A549 (cell line): ENCODE measurements at regions not wholly inside any gene's neighbourhood (a gene's known extent, or its start where the extent isn't known, plus 50 kb on each side); places are given as distances from the start of the nearest gene placed in this dataset.

Experiments used
- ATAC-seq, 2 experiments: fragments of 200-7000 bp in 1 of 2; fragments of >200 bp in 1 of 2; cut with Nextera tagmentation in 1 of 2; cut with Tn5 transposase in 1 of 2; 3 replicates each; pipeline versions ENCODE4 v1.8.0 to v1.9.1; 2018 to 2020; ENCODE audit warnings: mild to moderate bottlenecking in 1 of 2, moderate library complexity in 1 of 2
- CTCF ChIA-PET: fragments of 300-600 bp; sonication (Branson Sonifier 250); formaldehyde crosslinking; extraction: SDS; loops from one replicate; lab custom pipeline; 2021; ENCODE audit warnings: antibody characterized with exemption, inconsistent platforms; lab: Yijun Ruan, JAX
- POLR2A ChIA-PET: fragments of 350-600 bp; formaldehyde crosslinking; extraction: SDS; loops from one replicate; lab custom pipeline; 2021; ENCODE audit warnings: antibody characterized with exemption, inconsistent platforms; lab: Yijun Ruan, JAX
- DNase-seq, 2 experiments: peaks; one replicate each; pipeline versions ENCODE4 v3.0.0 to v3.0.0-alpha.2; 2011 to 2016; ENCODE audit warnings: low read depth in 1 of 2, low spot score in 1 of 2
- FAIRE-seq: peaks from 2 replicates; lab custom pipeline; 2011; peaks lifted over from hg19 to GRCh38; lab: Jason Lieb, UNC
- H3K27ac ChIP-seq, 2 experiments: fragments of >200 bp; sonication (Bioruptor Twin); formaldehyde crosslinking; 3 replicates each; pipeline ENCODE4 v1.5.1; 2016 to 2017
- H3K4me1 ChIP-seq: fragments of >200 bp; sonication (Bioruptor Twin); formaldehyde crosslinking; 3 replicates; pipeline ENCODE4 v1.6.1; 2016
- H3K4me2 ChIP-seq: fragments of >200 bp; sonication (Bioruptor Twin); formaldehyde crosslinking; 3 replicates; pipeline ENCODE4 v1.6.1; 2016
- H3K4me3 ChIP-seq: fragments of >200 bp; sonication (Bioruptor Twin); formaldehyde crosslinking; 3 replicates; pipeline ENCODE4 v1.5.1; 2016
- H3K9me3 ChIP-seq: fragments of >200 bp; sonication (Bioruptor Twin); formaldehyde crosslinking; 3 replicates; pipeline ENCODE4 v1.6.1; 2016
- BCL3 ChIP-seq: fragments of >200 bp; sonication (Bioruptor Twin); formaldehyde crosslinking; IDR thresholded peaks from 3 replicates; pipeline ENCODE4 v1.6.1; 2016
- CBX8 ChIP-seq: fragments of 200-600 bp; sonication (generic); IDR thresholded peaks from 2 replicates; pipeline ENCODE4 v1.6.1; 2016
- CEBPB ChIP-seq, 2 experiments: fragments of >200 bp in 1 of 2; sonication (Bioruptor Twin) in 1 of 2; formaldehyde crosslinking in 1 of 2; IDR thresholded peaks; 2 replicates each; pipeline ENCODE4 v1.6.1; 2012 to 2016
- CHD4 ChIP-seq: fragments of 200-600 bp; sonication (generic); IDR thresholded peaks from 2 replicates; pipeline ENCODE4 v1.6.1; 2016; ENCODE audit warnings: antibody characterized with exemption, mild to moderate bottlenecking, borderline replicate concordance
- EHF ChIP-seq: fragments of 250-450 bp; sonication (Bioruptor Pico); IDR thresholded peaks from 2 replicates; pipeline ENCODE4 v1.5.0; 2020; ENCODE audit warnings: mild to moderate bottlenecking
- FOSL2 ChIP-seq, 2 experiments: fragments of 450-650 bp in 1 of 2; fragments of >200 bp in 1 of 2; sonication (Bioruptor Twin) in 1 of 2; formaldehyde crosslinking; IDR thresholded peaks; 2 replicates each; pipeline versions ENCODE4 v1.5.0 to v1.6.1; 2016 to 2020; ENCODE audit warnings: mild to moderate bottlenecking in 1 of 2, moderate library complexity in 1 of 2
- FOXS1 ChIP-seq: fragments of 250-450 bp; sonication (Bioruptor Pico); IDR thresholded peaks from 2 replicates; pipeline ENCODE4 v1.5.0; 2020; ENCODE audit warnings: mild to moderate bottlenecking, moderate library complexity
- HDAC2 ChIP-seq: fragments of 200-600 bp; sonication (generic); IDR thresholded peaks from 2 replicates; pipeline ENCODE4 v1.6.1; 2016
- HOXB5 ChIP-seq: fragments of 250-450 bp; sonication (Bioruptor Pico); IDR thresholded peaks from 2 replicates; pipeline ENCODE4 v1.5.0; 2020; ENCODE audit warnings: mild to moderate bottlenecking, moderate library complexity
- JUN ChIP-seq, 2 experiments: fragments of >200 bp; sonication (Bioruptor Twin); formaldehyde crosslinking; IDR thresholded peaks; 2 replicates in 1 of 2; 3 replicates in 1 of 2; pipeline ENCODE4 v1.6.1; 2016 to 2017
- KDM1A ChIP-seq: fragments of 200-600 bp; sonication (generic); IDR thresholded peaks from 2 replicates; pipeline ENCODE4 v1.6.1; 2016; ENCODE audit warnings: low read depth, mild to moderate bottlenecking
- MAZ ChIP-seq: fragments of 150-350 bp; IDR thresholded peaks from 2 replicates; pipeline ENCODE4 v1.6.1; 2014; ENCODE audit warnings: antibody characterized with exemption, low read depth, low read length, borderline replicate concordance
- MYC ChIP-seq: IDR thresholded peaks from 2 replicates; pipeline ENCODE4 v1.6.1; 2012; ENCODE audit warnings: mild to moderate bottlenecking, inconsistent platforms, low read length, improper control_type of control experiment, borderline replicate concordance
- NR3C1 ChIP-seq: fragments of >200 bp; sonication (Bioruptor Twin); formaldehyde crosslinking; IDR thresholded peaks from 3 replicates; pipeline ENCODE4 v1.6.1; 2017
- PBX3 ChIP-seq: IDR thresholded peaks from 2 replicates; pipeline ENCODE4 v1.6.1; 2012
- PHF8 ChIP-seq: fragments of 200-600 bp; sonication (generic); IDR thresholded peaks from 2 replicates; pipeline ENCODE4 v1.6.1; 2016; ENCODE audit warnings: low read depth, mild to moderate bottlenecking, antibody characterized with exemption, moderate library complexity, borderline replicate concordance
- POLR2A ChIP-seq: IDR thresholded peaks from 2 replicates; pipeline ENCODE4 v1.6.1; 2012; ENCODE audit warnings: mild to moderate bottlenecking, low read length
- POLR2AphosphoS2 ChIP-seq: conservative IDR thresholded peaks from 2 replicates; pipeline ENCODE4 v1.6.1; 2012; ENCODE audit warnings: low read length, improper control_type of control experiment, inconsistent platforms
- REST ChIP-seq: fragments of 200-600 bp; sonication (generic); IDR thresholded peaks from 2 replicates; pipeline ENCODE4 v1.6.1; 2016; ENCODE audit warnings: antibody characterized with exemption, mild to moderate bottlenecking, moderate library complexity
- RNF2 ChIP-seq: fragments of 200-600 bp; sonication (generic); IDR thresholded peaks from 2 replicates; pipeline ENCODE4 v1.6.1; 2016; ENCODE audit warnings: low read depth, mild to moderate bottlenecking, antibody characterized with exemption, moderate library complexity, borderline replicate concordance
- SMC3 ChIP-seq: fragments of >200 bp; sonication (Bioruptor Twin); formaldehyde crosslinking; IDR thresholded peaks from 3 replicates; pipeline ENCODE4 v1.6.1; 2018; ENCODE audit warnings: inconsistent platforms
- TFCP2L1 ChIP-seq: fragments of 250-450 bp; sonication (Bioruptor Pico); IDR thresholded peaks from 2 replicates; pipeline ENCODE4 v1.5.0; 2021; ENCODE audit warnings: mild to moderate bottlenecking
- ZC3H11A ChIP-seq: fragments of 450-650 bp; IDR thresholded peaks from 2 replicates; pipeline ENCODE4 v1.6.1; 2014; ENCODE audit warnings: antibody characterized with exemption, mild to moderate bottlenecking
- ZNF302 ChIP-seq: fragments of 250-450 bp; sonication (Bioruptor Pico); IDR thresholded peaks from 2 replicates; pipeline ENCODE4 v1.9.0; 2021; ENCODE audit warnings: inconsistent platforms, mild to moderate bottlenecking, moderate library complexity
- ZSCAN20 ChIP-seq: fragments of 250-450 bp; sonication (Bioruptor Pico); IDR thresholded peaks from 2 replicates; pipeline ENCODE4 v1.8.0; 2022; ENCODE audit warnings: mild to moderate bottlenecking, moderate library complexity
- WGBS: methylation state at CpG from one replicate; pipeline ENCODE4 v1.1.6; 2017; ENCODE audit errors: missing lambda C conversion rate; 5-methylcytosine and 5-hydroxymethylcytosine counted together

GRCh38 chr6:45718131-45718530 lies 297.5 kb downstream of the CLIC5 start:
- WGBS: 60% methylated on average over 3 of the region's 3 CpGs
- Histone ChIP-seq H3K4me3 (no peak overlapping the region), H3K9me3 (no peaks in the 10 kb centered on the region), H3K27ac (no peak overlapping the region), H3K4me2 (no peak overlapping the region), H3K4me1 (0 out of 3 replicates have a peak, but pooled peaks cover 5% of the 10 kb centered on the region)
- POLR2A ChIA-PET: no interaction called here
- TF ChIP-seq ZC3H11A (no peak), FOSL2 (IDR thresholded peaks at IDR 0.05) (no peak), FOSL2 (CRISPR knock-in tag; IDR thresholded peaks at IDR 0.05) (no peak), NR3C1 (no peak), CBX8 (no peak), ZSCAN20 (CRISPR knock-in tag) (no peak), POLR2AphosphoS2 (no peak), HDAC2 (no peak), JUN (IDR thresholded peaks at IDR 0.05) (no peak), PHF8 (no peak), SMC3 (no peak), KDM1A (no peak), POLR2A (no peak), RNF2 (no peak), REST (no peak), MYC (no peak), EHF (CRISPR knock-in tag) (no peak), TFCP2L1 (CRISPR knock-in tag) (no peak), ZNF302 (no peak)
- TF ChIP-seq, all 56 proteins: peak for 0
- DNase-seq: no peak
- FAIRE-seq: no peak
- CTCF ChIA-PET: no interaction called here
- no peak for ATAC-seq

- DNase-seq (no peak), ATAC-seq (no peak), FAIRE-seq (no peak)
- ChIA-PET CTCF (interaction anchor here (1.1 kb wide), 1 partner anchor 205 kb away, joined by 3 read pairs; no protein-coding TSS in a partner anchor), POLR2A (no interaction called here)
- no peak overlapping the region for H3K27ac ChIP-seq
- no peaks in the 10 kb centered on the region for H3K9me3 ChIP-seq
- no peak overlapping the region for H3K4me3 ChIP-seq
- H3K4me1 ChIP-seq: 0 out of 3 replicates have a peak, but pooled peaks cover 5% of the 10 kb centered on the region
- no peak overlapping the region for H3K4me2 ChIP-seq
- TF ChIP-seq NR3C1 (no peak), MYC (no peak), EHF (CRISPR knock-in tag) (no peak), MAZ (no peak), CBX8 (no peak)
- 60% methylated on average over 6 of the region's 6 CpGs for whole genome bisulfite sequencing
Measured at GRCh38 chr6:45717715-45718114, 297.9 kb downstream of the CLIC5 start.

- Histone ChIP-seq H3K4me2 (no peak overlapping the region), H3K4me1 (0 out of 3 replicates have a peak, but pooled peaks cover 5% of the 10 kb centered on the region), H3K27ac (no peak overlapping the region), H3K9me3 (no peaks in the 10 kb centered on the region), H3K4me3 (no peak overlapping the region)
- no peak for FAIRE-seq
- no peak for TF ChIP-seq BCL3
- no peak for TF ChIP-seq CHD4
- no peak for TF ChIP-seq ZC3H11A
- TF ChIP-seq FOXS1 (CRISPR knock-in tag): no peak
- TF ChIP-seq CEBPB (IDR thresholded peaks at IDR 0.05): no peak
- TF ChIP-seq PBX3: no peak
- TF ChIP-seq ZNF302: no peak
- no peak for TF ChIP-seq HOXB5 (CRISPR knock-in tag)
- WGBS: 53% methylated on average over 4 of the region's 4 CpGs
- no peak for DNase-seq
- ATAC-seq: no peak
- CTCF ChIA-PET: interaction anchor here (1.1 kb wide), 1 partner anchor 205 kb away, joined by 3 read pairs; no protein-coding TSS in a partner anchor
- POLR2A ChIA-PET: no interaction called here
Measured at GRCh38 chr6:45717027-45717426, 298.6 kb downstream of the CLIC5 start.
